Esophagus squamous epithelium (tissue), 4 donors: ENCODE measurements at regions not wholly inside any gene's neighbourhood (a gene's known extent, or its start where the extent isn't known, plus 50 kb on each side); places are given as distances from the start of the nearest gene placed in this dataset.

Source experiments
- POLR2A ChIP-seq, 4 donors: fragments of 450-650 bp; IDR thresholded peaks; one replicate each; pipeline ENCODE4 v1.6.1; 2017; ENCODE audit warnings: antibody characterized with exemption in 4 of 4, mild to moderate bottlenecking in 4 of 4, moderate library complexity in 3 of 4
- TF ChIP-seq, protein P1 (sequence below), 6 experiments: fragments of 450-650 bp in 4 of 6; fragments of 200-600 bp in 2 of 6; sonication (generic) in 2 of 6; IDR thresholded peaks; one replicate each; pipeline ENCODE4 v1.5.1; 2016 to 2019; ENCODE audit warnings: antibody characterized with exemption in 6 of 6, mild to moderate bottlenecking in 4 of 6, moderate library complexity in 4 of 6

GRCh38 chr2:65501074-65501473, 68.7 kb upstream of the SPRED2 start:
- TF ChIP-seq, protein P1, sequence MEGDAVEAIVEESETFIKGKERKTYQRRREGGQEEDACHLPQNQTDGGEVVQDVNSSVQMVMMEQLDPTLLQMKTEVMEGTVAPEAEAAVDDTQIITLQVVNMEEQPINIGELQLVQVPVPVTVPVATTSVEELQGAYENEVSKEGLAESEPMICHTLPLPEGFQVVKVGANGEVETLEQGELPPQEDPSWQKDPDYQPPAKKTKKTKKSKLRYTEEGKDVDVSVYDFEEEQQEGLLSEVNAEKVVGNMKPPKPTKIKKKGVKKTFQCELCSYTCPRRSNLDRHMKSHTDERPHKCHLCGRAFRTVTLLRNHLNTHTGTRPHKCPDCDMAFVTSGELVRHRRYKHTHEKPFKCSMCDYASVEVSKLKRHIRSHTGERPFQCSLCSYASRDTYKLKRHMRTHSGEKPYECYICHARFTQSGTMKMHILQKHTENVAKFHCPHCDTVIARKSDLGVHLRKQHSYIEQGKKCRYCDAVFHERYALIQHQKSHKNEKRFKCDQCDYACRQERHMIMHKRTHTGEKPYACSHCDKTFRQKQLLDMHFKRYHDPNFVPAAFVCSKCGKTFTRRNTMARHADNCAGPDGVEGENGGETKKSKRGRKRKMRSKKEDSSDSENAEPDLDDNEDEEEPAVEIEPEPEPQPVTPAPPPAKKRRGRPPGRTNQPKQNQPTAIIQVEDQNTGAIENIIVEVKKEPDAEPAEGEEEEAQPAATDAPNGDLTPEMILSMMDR (IDR thresholded peaks at IDR 0.05), result no peak
- no peak for TF ChIP-seq POLR2A (IDR thresholded peaks at IDR 0.05)
